GM12878 (cell line): ENCODE measurements at regions not wholly inside any gene's neighbourhood (a gene's known extent, or its start where the extent isn't known, plus 50 kb on each side); places are given as distances from the start of the nearest gene placed in this dataset.

Experiments
- EGR1 ChIP-seq, 2 experiments: IDR thresholded peaks; 1 replicate in 1 of 2; 2 replicates in 1 of 2; pipeline ENCODE4 v1.6.1; 2011 to 2012; ENCODE audit warnings: low read depth in 2 of 2, low read length in 2 of 2, borderline replicate concordance in 1 of 2, mild to moderate bottlenecking in 1 of 2, moderate library complexity in 1 of 2
- EP300 ChIP-seq, 2 experiments: fragments of 150-350 bp in 1 of 2; IDR thresholded peaks; 2 replicates each; pipeline ENCODE4 v1.6.1; 2011 to 2012; ENCODE audit warnings: low read depth in 2 of 2, low read length in 2 of 2, borderline replicate concordance in 1 of 2, improper control_type of control experiment in 1 of 2, inconsistent platforms in 1 of 2; ENCODE audit not compliant: control insufficient read depth in 1 of 2
- EZH2 ChIP-seq: IDR thresholded peaks from 2 replicates; pipeline ENCODE4 v1.6.1; 2012; ENCODE audit warnings: low read depth, mild to moderate bottlenecking, control low read depth, inconsistent platforms, low read length, borderline replicate concordance; ENCODE audit not compliant: control insufficient read depth
- LARP7 ChIP-seq: fragments of 450-650 bp; IDR thresholded peaks from 2 replicates; pipeline ENCODE4 v1.6.1; 2017; ENCODE audit warnings: mild to moderate bottlenecking
- NRF1 ChIP-seq: conservative IDR thresholded peaks from 2 replicates; pipeline ENCODE4 v1.6.1; 2011; ENCODE audit warnings: mild to moderate bottlenecking, low read depth, low read length, improper control_type of control experiment
- POLR2AphosphoS5 ChIP-seq: IDR thresholded peaks from 2 replicates; pipeline ENCODE4 v1.6.1; 2011; ENCODE audit warnings: mild to moderate bottlenecking, low read length, inconsistent platforms
- TBL1XR1 ChIP-seq: IDR thresholded peaks from 2 replicates; pipeline ENCODE4 v1.6.1; 2012; ENCODE audit warnings: low read depth, low read length, improper control_type of control experiment
- ZBED1 ChIP-seq: IDR thresholded peaks from 2 replicates; pipeline ENCODE4 v1.6.1; 2016; ENCODE audit warnings: borderline replicate concordance
- TF ChIP-seq, protein P1 (sequence below), 3 experiments: IDR thresholded peaks in 2 of 3; conservative IDR thresholded peaks in 1 of 3; 2 replicates each; pipeline ENCODE4 v1.5.1; 2011; ENCODE audit warnings: low read depth in 3 of 3, low read length in 3 of 3, mild to moderate bottlenecking in 3 of 3, control low read depth in 2 of 3, moderate library complexity in 2 of 3, inconsistent platforms in 1 of 3, mixed read lengths in 1 of 3; ENCODE audit not compliant: control insufficient read depth in 2 of 3, insufficient read depth in 1 of 3; ENCODE audit errors: extremely low read depth in 1 of 3
- TF ChIP-seq, protein P2 (sequence below): fragments of 450-650 bp; IDR thresholded peaks from 2 replicates; pipeline ENCODE4 v1.6.1; 2018; ENCODE audit warnings: mild to moderate bottlenecking, low read depth, moderate library complexity; ENCODE audit not compliant: partially characterized antibody
- TF ChIP-seq, protein P3 (sequence below): fragments of 450-650 bp; IDR thresholded peaks from 2 replicates; pipeline ENCODE4 v1.6.1; 2017; ENCODE audit warnings: mild to moderate bottlenecking, low read depth, inconsistent platforms; ENCODE audit not compliant: poor library complexity, severe bottlenecking

DNA sequence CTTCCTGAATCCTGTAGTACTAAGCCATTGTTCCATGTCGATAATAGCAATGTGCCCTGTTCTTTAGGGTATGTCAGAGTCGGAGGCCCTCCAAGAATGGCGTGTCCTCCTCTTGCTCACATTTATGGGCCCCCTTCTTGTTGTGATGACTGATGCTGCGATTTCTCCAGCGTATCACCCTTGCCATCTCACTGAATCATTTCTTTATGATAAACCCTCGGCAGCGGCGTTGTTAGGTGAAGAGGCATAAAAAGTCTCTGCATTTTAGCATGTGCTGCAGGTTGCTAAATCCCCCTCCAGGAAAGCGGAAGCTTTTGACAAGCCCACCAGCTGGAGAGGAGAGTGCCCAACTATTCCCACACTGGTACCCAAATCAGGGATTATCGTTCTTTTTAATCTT lies 1045.3 kb downstream of the BRD1 start:
- TF ChIP-seq TBL1XR1 (no peak), EP300 (IDR thresholded peaks at IDR 0.05; ENCODE audit: borderline replicate concordance in 1 of 2, control insufficient read depth in 1 of 2, low read depth in 2 of 2, low read length in 2 of 2) (no peak), EGR1 (IDR thresholded peaks at IDR 0.05; ENCODE audit: borderline replicate concordance in 1 of 2, low read depth in 2 of 2, low read length in 2 of 2) (no peak), EZH2 (no peak), NRF1 (no peak), POLR2AphosphoS5 (no peak), LARP7 (no peak), ZBED1 (no peak)
- TF ChIP-seq, protein P1, sequence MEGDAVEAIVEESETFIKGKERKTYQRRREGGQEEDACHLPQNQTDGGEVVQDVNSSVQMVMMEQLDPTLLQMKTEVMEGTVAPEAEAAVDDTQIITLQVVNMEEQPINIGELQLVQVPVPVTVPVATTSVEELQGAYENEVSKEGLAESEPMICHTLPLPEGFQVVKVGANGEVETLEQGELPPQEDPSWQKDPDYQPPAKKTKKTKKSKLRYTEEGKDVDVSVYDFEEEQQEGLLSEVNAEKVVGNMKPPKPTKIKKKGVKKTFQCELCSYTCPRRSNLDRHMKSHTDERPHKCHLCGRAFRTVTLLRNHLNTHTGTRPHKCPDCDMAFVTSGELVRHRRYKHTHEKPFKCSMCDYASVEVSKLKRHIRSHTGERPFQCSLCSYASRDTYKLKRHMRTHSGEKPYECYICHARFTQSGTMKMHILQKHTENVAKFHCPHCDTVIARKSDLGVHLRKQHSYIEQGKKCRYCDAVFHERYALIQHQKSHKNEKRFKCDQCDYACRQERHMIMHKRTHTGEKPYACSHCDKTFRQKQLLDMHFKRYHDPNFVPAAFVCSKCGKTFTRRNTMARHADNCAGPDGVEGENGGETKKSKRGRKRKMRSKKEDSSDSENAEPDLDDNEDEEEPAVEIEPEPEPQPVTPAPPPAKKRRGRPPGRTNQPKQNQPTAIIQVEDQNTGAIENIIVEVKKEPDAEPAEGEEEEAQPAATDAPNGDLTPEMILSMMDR (IDR thresholded peaks at IDR 0.05 in 2 of 3, conservative IDR thresholded peaks at IDR 0.05 in 1 of 3; ENCODE audit: control insufficient read depth in 2 of 3, extremely low read depth in 1 of 3, insufficient read depth in 1 of 3, low read depth in 3 of 3, low read length in 3 of 3) = no peak
- TF ChIP-seq, protein P2, sequence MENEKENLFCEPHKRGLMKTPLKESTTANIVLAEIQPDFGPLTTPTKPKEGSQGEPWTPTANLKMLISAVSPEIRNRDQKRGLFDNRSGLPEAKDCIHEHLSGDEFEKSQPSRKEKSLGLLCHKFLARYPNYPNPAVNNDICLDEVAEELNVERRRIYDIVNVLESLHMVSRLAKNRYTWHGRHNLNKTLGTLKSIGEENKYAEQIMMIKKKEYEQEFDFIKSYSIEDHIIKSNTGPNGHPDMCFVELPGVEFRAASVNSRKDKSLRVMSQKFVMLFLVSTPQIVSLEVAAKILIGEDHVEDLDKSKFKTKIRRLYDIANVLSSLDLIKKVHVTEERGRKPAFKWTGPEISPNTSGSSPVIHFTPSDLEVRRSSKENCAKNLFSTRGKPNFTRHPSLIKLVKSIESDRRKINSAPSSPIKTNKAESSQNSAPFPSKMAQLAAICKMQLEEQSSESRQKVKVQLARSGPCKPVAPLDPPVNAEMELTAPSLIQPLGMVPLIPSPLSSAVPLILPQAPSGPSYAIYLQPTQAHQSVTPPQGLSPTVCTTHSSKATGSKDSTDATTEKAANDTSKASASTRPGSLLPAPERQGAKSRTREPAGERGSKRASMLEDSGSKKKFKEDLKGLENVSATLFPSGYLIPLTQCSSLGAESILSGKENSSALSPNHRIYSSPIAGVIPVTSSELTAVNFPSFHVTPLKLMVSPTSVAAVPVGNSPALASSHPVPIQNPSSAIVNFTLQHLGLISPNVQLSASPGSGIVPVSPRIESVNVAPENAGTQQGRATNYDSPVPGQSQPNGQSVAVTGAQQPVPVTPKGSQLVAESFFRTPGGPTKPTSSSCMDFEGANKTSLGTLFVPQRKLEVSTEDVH = no peak
- TF ChIP-seq, protein P3, sequence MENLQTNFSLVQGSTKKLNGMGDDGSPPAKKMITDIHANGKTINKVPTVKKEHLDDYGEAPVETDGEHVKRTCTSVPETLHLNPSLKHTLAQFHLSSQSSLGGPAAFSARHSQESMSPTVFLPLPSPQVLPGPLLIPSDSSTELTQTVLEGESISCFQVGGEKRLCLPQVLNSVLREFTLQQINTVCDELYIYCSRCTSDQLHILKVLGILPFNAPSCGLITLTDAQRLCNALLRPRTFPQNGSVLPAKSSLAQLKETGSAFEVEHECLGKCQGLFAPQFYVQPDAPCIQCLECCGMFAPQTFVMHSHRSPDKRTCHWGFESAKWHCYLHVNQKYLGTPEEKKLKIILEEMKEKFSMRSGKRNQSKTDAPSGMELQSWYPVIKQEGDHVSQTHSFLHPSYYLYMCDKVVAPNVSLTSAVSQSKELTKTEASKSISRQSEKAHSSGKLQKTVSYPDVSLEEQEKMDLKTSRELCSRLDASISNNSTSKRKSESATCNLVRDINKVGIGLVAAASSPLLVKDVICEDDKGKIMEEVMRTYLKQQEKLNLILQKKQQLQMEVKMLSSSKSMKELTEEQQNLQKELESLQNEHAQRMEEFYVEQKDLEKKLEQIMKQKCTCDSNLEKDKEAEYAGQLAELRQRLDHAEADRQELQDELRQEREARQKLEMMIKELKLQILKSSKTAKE = no peak
